Trophoblast cell (in vitro differentiated cells and primary cell): ENCODE measurements at regions not wholly inside any gene's neighbourhood (a gene's known extent, or its start where the extent isn't known, plus 50 kb on each side); places are given as distances from the start of the nearest gene placed in this dataset.
A peak's percentile ranks its signal among the peaks of the same experiment; 100 is the strongest.

Experiments
- DNase-seq, 2 donors: peaks; one replicate each; pipeline ENCODE4 v3.0.0-alpha.2; 2016
- H2AFZ ChIP-seq: 2 replicates; pipeline ENCODE4 v1.6.1; 2013; ENCODE audit warnings: low read length, moderate library complexity, mild to moderate bottlenecking; ENCODE audit not compliant: insufficient read depth, poor library complexity
- H2AK5ac ChIP-seq: 2 replicates; pipeline ENCODE4 v1.6.1; 2013; ENCODE audit warnings: mild to moderate bottlenecking, low read length
- H2BK120ac ChIP-seq: 2 replicates; pipeline ENCODE4 v1.6.1; 2013; ENCODE audit warnings: low read length, mild to moderate bottlenecking, moderate library complexity; ENCODE audit not compliant: insufficient read depth, poor library complexity
- H2BK12ac ChIP-seq: 2 replicates; pipeline ENCODE4 v1.6.1; 2013; ENCODE audit warnings: mild to moderate bottlenecking, low read length, moderate library complexity
- H2BK5ac ChIP-seq: 2 replicates; pipeline ENCODE4 v1.6.1; 2013; ENCODE audit warnings: low read length, low read depth, moderate library complexity, mild to moderate bottlenecking; ENCODE audit not compliant: poor library complexity
- H3K14ac ChIP-seq: 2 replicates; pipeline ENCODE4 v1.6.1; 2013; ENCODE audit warnings: mild to moderate bottlenecking, low read length
- H3K18ac ChIP-seq: 2 replicates; pipeline ENCODE4 v1.6.1; 2013; ENCODE audit warnings: mild to moderate bottlenecking, low read length
- H3K23ac ChIP-seq: 2 replicates; pipeline ENCODE4 v1.6.1; 2013; ENCODE audit warnings: low read length
- H3K27ac ChIP-seq: 2 replicates; pipeline ENCODE4 v1.5.1; 2013; ENCODE audit warnings: low read depth, mild to moderate bottlenecking, inconsistent platforms, low read length, moderate library complexity
- H3K27me3 ChIP-seq: 2 replicates; pipeline ENCODE4 v1.6.1; 2013; ENCODE audit warnings: inconsistent platforms, mild to moderate bottlenecking, low read length, moderate library complexity; ENCODE audit not compliant: insufficient read depth
- H3K36me3 ChIP-seq, 2 experiments: 1 replicate in 1 of 2; 2 replicates in 1 of 2; pipeline ENCODE4 v1.6.1; 2013; ENCODE audit warnings: low read length in 2 of 2, mild to moderate bottlenecking in 2 of 2, moderate library complexity in 1 of 2; ENCODE audit not compliant: insufficient read depth in 2 of 2, control insufficient read depth in 1 of 2
- H3K4ac ChIP-seq: 2 replicates; pipeline ENCODE4 v1.6.1; 2013; ENCODE audit warnings: low read depth, mild to moderate bottlenecking, low read length, moderate library complexity
- H3K4me1 ChIP-seq, 2 experiments: 1 replicate in 1 of 2; 2 replicates in 1 of 2; pipeline ENCODE4 v1.6.1; 2013; ENCODE audit warnings: low read length in 2 of 2, mild to moderate bottlenecking in 2 of 2, moderate library complexity in 1 of 2; ENCODE audit not compliant: insufficient read depth in 2 of 2, control insufficient read depth in 1 of 2
- H3K4me2 ChIP-seq: 2 replicates; pipeline ENCODE4 v1.6.1; 2013; ENCODE audit warnings: inconsistent platforms, mild to moderate bottlenecking, low read length, moderate library complexity
- H3K4me3 ChIP-seq: 2 replicates; pipeline ENCODE4 v1.5.1; 2013; ENCODE audit warnings: mild to moderate bottlenecking, low read depth, low read length, inconsistent platforms
- H3K79me1 ChIP-seq: one replicate; pipeline ENCODE4 v1.6.1; 2013; ENCODE audit warnings: low read length
- H3K79me2 ChIP-seq: 2 replicates; pipeline ENCODE4 v1.6.1; 2013; ENCODE audit warnings: low read length, mild to moderate bottlenecking; ENCODE audit not compliant: control insufficient read depth, insufficient read depth, poor library complexity
- H3K9ac ChIP-seq: 2 replicates; pipeline ENCODE4 v1.6.1; 2013; ENCODE audit warnings: mild to moderate bottlenecking, low read length
- H3K9me3 ChIP-seq: 2 replicates; pipeline ENCODE4 v1.6.1; 2013; ENCODE audit warnings: low read depth, mild to moderate bottlenecking, control low read depth, inconsistent platforms, low read length; ENCODE audit not compliant: insufficient read depth
- H4K12ac ChIP-seq: 2 replicates; pipeline ENCODE4 v1.6.1; 2013; ENCODE audit warnings: low read depth, mild to moderate bottlenecking, low read length, moderate library complexity
- H4K8ac ChIP-seq: 2 replicates; pipeline ENCODE4 v1.6.1; 2013; ENCODE audit warnings: low read depth, mild to moderate bottlenecking, low read length, moderate library complexity
- H4K91ac ChIP-seq: one replicate; pipeline ENCODE4 v1.6.1; 2013; ENCODE audit warnings: low read depth, mild to moderate bottlenecking, low read length, moderate library complexity
- WGBS: extraction: QIAGEN DNeasy Blood & Tissue Kit; methylation state at CpG from one replicate; pipeline ENCODE4 v1.1.7; 2013; ENCODE audit warnings: missing lambda C conversion rate; ENCODE audit not compliant: insufficient read length, insufficient coverage; ENCODE audit errors: extremely low coverage; 5-methylcytosine and 5-hydroxymethylcytosine counted together

- H4K12ac ChIP-seq: no peak overlapping the region
- no peak overlapping the region for H3K4ac ChIP-seq
- H3K27ac ChIP-seq: no peak overlapping the region
- no peaks in the 10 kb centered on the region for H3K4me1 ChIP-seq
- no peak overlapping the region for H4K8ac ChIP-seq
- no peaks in the 10 kb centered on the region for H3K79me2 ChIP-seq
- no peak overlapping the region for H3K18ac ChIP-seq
- no peak overlapping the region for H4K91ac ChIP-seq
- no peak overlapping the region for H2BK120ac ChIP-seq
- no peak overlapping the region for H3K4me2 ChIP-seq
- H3K36me3 ChIP-seq: no peaks in the 10 kb centered on the region
- no peaks in the 10 kb centered on the region for H3K27me3 ChIP-seq
- H3K9ac ChIP-seq: no peak overlapping the region
- no peak overlapping the region for H3K23ac ChIP-seq
- no peaks in the 10 kb centered on the region for H3K79me1 ChIP-seq
- H2BK12ac ChIP-seq: no peak overlapping the region
- no peak for DNase-seq
- peaks cover 5% of the 10 kb centered on the region for H3K9me3 ChIP-seq
- H3K14ac ChIP-seq: no peak overlapping the region
- no peak overlapping the region for H3K4me3 ChIP-seq
- no peak overlapping the region for H2AFZ ChIP-seq
- no peak overlapping the region for H2BK5ac ChIP-seq
- no peak overlapping the region for H2AK5ac ChIP-seq
- WGBS: no CpG with 5 or more reads among the region's 8 CpGs
Measured at GRCh38 chr3:68378631-68379030, 553.7 kb downstream of the TAFA4 start.

DNA sequence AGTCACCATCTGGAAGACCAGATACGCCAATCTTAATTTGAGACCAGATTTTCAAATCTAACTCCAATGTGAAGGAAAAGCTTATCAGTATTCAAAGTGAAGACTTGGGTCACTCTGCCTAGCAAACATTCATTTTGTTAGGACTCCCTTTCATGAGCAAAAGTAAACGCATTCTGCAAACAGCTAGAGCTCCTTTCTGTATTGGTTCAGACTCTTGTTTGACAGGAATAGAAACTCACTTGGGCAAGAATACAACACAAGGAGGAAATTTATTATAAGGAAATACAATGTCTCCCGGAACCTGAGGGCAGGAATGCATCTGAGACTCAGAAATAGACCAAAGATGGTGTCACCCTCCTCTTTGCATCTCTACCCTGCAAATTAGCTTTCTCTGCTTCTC lies 558.6 kb downstream of the TAFA4 start:
- peaks cover 5% of the 10 kb centered on the region for H3K9me3 ChIP-seq
- no peaks in the 10 kb centered on the region for H3K79me2 ChIP-seq
- no peak for DNase-seq
- no peaks in the 10 kb centered on the region for H3K79me1 ChIP-seq
- H2BK120ac ChIP-seq: no peak overlapping the region
- no peak overlapping the region for H2AFZ ChIP-seq
- H4K8ac ChIP-seq: no peak overlapping the region
- H3K9ac ChIP-seq: no peak overlapping the region
- H3K14ac ChIP-seq: no peak overlapping the region
- H3K27ac ChIP-seq: no peak overlapping the region
- H3K18ac ChIP-seq: no peak overlapping the region
- no peak overlapping the region for H2BK5ac ChIP-seq
- whole genome bisulfite sequencing: no CpG with 5 or more reads among the region's 3 CpGs
- no peak overlapping the region for H2BK12ac ChIP-seq
- H4K12ac ChIP-seq: no peak overlapping the region
- H3K4me1 ChIP-seq: no peaks in the 10 kb centered on the region
- H3K36me3 ChIP-seq: no peaks in the 10 kb centered on the region
- no peaks in the 10 kb centered on the region for H3K27me3 ChIP-seq
- no peak overlapping the region for H3K4me2 ChIP-seq
- H2AK5ac ChIP-seq: no peak overlapping the region
- H3K23ac ChIP-seq: no peak overlapping the region
- H3K4me3 ChIP-seq: no peak overlapping the region
- no peak overlapping the region for H3K4ac ChIP-seq
- H4K91ac ChIP-seq: no peak overlapping the region

- Histone ChIP-seq H3K79me1 (no peaks in the 10 kb centered on the region), H3K4me2 (peak overlapping the region; percentile 1), H2AFZ (no peak overlapping the region), H3K9ac (no peak overlapping the region), H3K9me3 (no peaks in the 10 kb centered on the region), H3K18ac (no peak overlapping the region), H4K12ac (no peak overlapping the region), H2AK5ac (no peak overlapping the region), H3K14ac (no peak overlapping the region), H3K4ac (no peak overlapping the region), H3K27me3 (no peaks in the 10 kb centered on the region), H3K4me3 (no peak overlapping the region), H3K23ac (no peak overlapping the region), H2BK5ac (no peak overlapping the region), H3K27ac (no peak overlapping the region), H3K36me3 (no peaks in the 10 kb centered on the region), H3K79me2 (no peaks in the 10 kb centered on the region), H3K4me1 (no peaks in the 10 kb centered on the region), H2BK12ac (no peak overlapping the region), H4K91ac (no peak overlapping the region), H2BK120ac (no peak overlapping the region), H4K8ac (no peak overlapping the region)
- no CpG with 5 or more reads among the region's 3 CpGs for WGBS
- DNase-seq: peak; percentile 52 to 90
Measured at GRCh38 chr3:68363796-68364195, 568.6 kb downstream of the TAFA4 start.

DNA sequence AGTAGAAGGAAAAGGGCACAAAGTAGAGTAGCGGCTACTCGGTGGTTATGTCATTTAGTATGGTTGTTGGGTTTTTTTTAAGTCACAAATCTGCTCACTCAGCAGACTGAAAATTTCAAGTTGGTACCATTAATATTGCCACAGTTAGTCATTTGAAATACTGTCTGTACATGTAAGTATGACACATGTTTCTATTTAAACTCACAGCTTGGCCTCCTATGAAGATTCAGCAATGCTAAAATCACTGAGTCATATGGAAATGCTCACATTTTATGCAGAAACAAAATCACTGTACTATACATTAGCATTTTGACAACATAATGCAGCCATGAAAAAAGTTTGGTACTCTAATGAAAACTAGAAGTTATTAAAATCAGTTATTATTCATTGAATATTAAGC lies 571.9 kb downstream of the TAFA4 start:
- no peak overlapping the region for H2BK120ac ChIP-seq
- H4K91ac ChIP-seq: no peak overlapping the region
- H3K9me3 ChIP-seq: no peaks in the 10 kb centered on the region
- H3K14ac ChIP-seq: no peak overlapping the region
- no peak overlapping the region for H3K4me3 ChIP-seq
- no peak overlapping the region for H4K8ac ChIP-seq
- no peak overlapping the region for H3K4me2 ChIP-seq
- no peak overlapping the region for H3K4ac ChIP-seq
- no peaks in the 10 kb centered on the region for H3K79me1 ChIP-seq
- H2BK5ac ChIP-seq: no peak overlapping the region
- H3K23ac ChIP-seq: no peak overlapping the region
- no peak overlapping the region for H2AK5ac ChIP-seq
- WGBS: no CpG with 5 or more reads among the region's 2 CpGs
- no peak overlapping the region for H3K18ac ChIP-seq
- no peaks in the 10 kb centered on the region for H3K27me3 ChIP-seq
- no peak overlapping the region for H3K27ac ChIP-seq
- no peak overlapping the region for H2AFZ ChIP-seq
- H3K79me2 ChIP-seq: no peaks in the 10 kb centered on the region
- no peak for DNase-seq
- no peaks in the 10 kb centered on the region for H3K36me3 ChIP-seq
- H3K4me1 ChIP-seq: no peaks in the 10 kb centered on the region
- no peak overlapping the region for H2BK12ac ChIP-seq
- H3K9ac ChIP-seq: no peak overlapping the region
- no peak overlapping the region for H4K12ac ChIP-seq
